HTR-8/SVneo (cell line): ENCODE measurements at regions not wholly inside any gene's neighbourhood (a gene's known extent, or its start where the extent isn't known, plus 50 kb on each side); places are given as distances from the start of the nearest gene placed in this dataset.
"Not testable (repeated sequence)": the region's sequence is repeated elsewhere in the genome, so short reads cannot be mapped to it uniquely, and the experiment has no call there.

Source experiments
- DNase-seq: peaks from one replicate; pipeline ENCODE4 v3.0.0; 2011; ENCODE audit warnings: low spot score, mixed read lengths; ENCODE audit not compliant: insufficient read length
- FAIRE-seq: peaks from 2 replicates; lab custom pipeline; 2011; peaks lifted over from hg19 to GRCh38; lab: Jason Lieb, UNC

- FAIRE-seq: no peak
Measured at GRCh38 chr13:47892374-47892773, 108.7 kb downstream of the SUCLA2 start.

GRCh38 chr13:47890146-47890814, 110.8 kb downstream of the SUCLA2 start:
- no peak for DNase-seq
- FAIRE-seq: no peak

More at GRCh38 chr13:47892374-47892773, 108.7 kb downstream of the SUCLA2 start:
- no peak for DNase-seq

GRCh38 chr13:47886314-47886713, 114.8 kb downstream of the SUCLA2 start:
- DNase-seq: no peak
- FAIRE-seq: no peak

GRCh38 chr13:47875201-47875600, 125.9 kb downstream of the SUCLA2 start:
- no peak for DNase-seq
- no peak for FAIRE-seq

- not testable (repeated sequence) for FAIRE-seq, DNase-seq
Measured at GRCh38 chr13:47873987-47874386, 127.1 kb downstream of the SUCLA2 start.

GRCh38 chr13:47873319-47873718, 127.8 kb downstream of the SUCLA2 start:
- not testable (repeated sequence) for FAIRE-seq, DNase-seq

GRCh38 chr13:47869776-47870175, 131.3 kb downstream of the SUCLA2 start:
- FAIRE-seq (no peak), DNase-seq (no peak)

- no peak for FAIRE-seq
- DNase-seq: no peak
Measured at GRCh38 chr13:47865883-47866282, 135.2 kb downstream of the SUCLA2 start.

GRCh38 chr13:47862841-47863240, 138.2 kb downstream of the SUCLA2 start:
- FAIRE-seq (no peak), DNase-seq (no peak)

- DNase-seq (no peak), FAIRE-seq (no peak)
Measured at GRCh38 chr13:47859165-47859564, 141.9 kb downstream of the SUCLA2 start.

GRCh38 chr13:47858042-47859025, 142.7 kb downstream of the SUCLA2 start:
- no peak for DNase-seq
- no peak for FAIRE-seq

GRCh38 chr13:47853236-47853635, 147.8 kb downstream of the SUCLA2 start:
- no peak for FAIRE-seq
- DNase-seq: no peak

- DNase-seq (no peak), FAIRE-seq (no peak)
Measured at GRCh38 chr13:47846886-47847285, 154.2 kb downstream of the SUCLA2 start.

GRCh38 chr13:47845981-47846380, 155.1 kb downstream of the SUCLA2 start:
- DNase-seq (no peak), FAIRE-seq (no peak)

GRCh38 chr13:47843005-47843404, 158.1 kb downstream of the SUCLA2 start:
- no peak for DNase-seq
- no peak for FAIRE-seq

- no peak for FAIRE-seq
Measured at GRCh38 chr13:47841151-47841550, 159.9 kb downstream of the SUCLA2 start.

GRCh38 chr13:47837906-47838305, 163.2 kb downstream of the SUCLA2 start:
- no peak for FAIRE-seq

More at GRCh38 chr13:47841151-47841550, 159.9 kb downstream of the SUCLA2 start:
- no peak for DNase-seq

GRCh38 chr13:47837104-47837880, 163.8 kb downstream of the SUCLA2 start:
- FAIRE-seq (no peak), DNase-seq (no peak)

More at GRCh38 chr13:47837906-47838305, 163.2 kb downstream of the SUCLA2 start:
- DNase-seq: no peak

GRCh38 chr13:47835470-47836228, 165.4 kb downstream of the SUCLA2 start:
- no peak for DNase-seq
- no peak for FAIRE-seq
